Upper lobe of left lung (tissue), 6 donors: ENCODE measurements at regions not wholly inside any gene's neighbourhood (a gene's known extent, or its start where the extent isn't known, plus 50 kb on each side); places are given as distances from the start of the nearest gene placed in this dataset.
"Not testable (repeated sequence)": the region's sequence is repeated elsewhere in the genome, so short reads cannot be mapped to it uniquely, and the experiment has no call there.

Experiments
- ATAC-seq, 2 donors: fragments of 200-7000 bp; cut with Tn5 transposase; one replicate each; pipeline ENCODE4 v1.9.1; 2022; ENCODE audit warnings: mild to moderate bottlenecking in 2 of 2, moderate library complexity in 2 of 2; ENCODE audit not compliant: low FRiP score in 2 of 2
- DNase-seq, 2 donors: peaks; one replicate each; pipeline ENCODE4 v3.0.0-alpha.2; 2019 to 2020
- H3K27ac ChIP-seq, 4 donors: fragments of 200-600 bp; sonication (generic); one replicate each; pipeline ENCODE4 v1.5.1; 2016 to 2019
- H3K27me3 ChIP-seq, 4 donors: fragments of 200-600 bp; sonication (generic); one replicate each; pipeline ENCODE4 v1.5.1; 2017 to 2019
- H3K36me3 ChIP-seq, 4 donors: fragments of 200-600 bp; sonication (generic); one replicate each; pipeline ENCODE4 v1.5.1; 2016 to 2019
- H3K4me1 ChIP-seq, 4 donors: fragments of 200-600 bp; sonication (generic); one replicate each; pipeline ENCODE4 v1.5.1; 2018 to 2019
- H3K4me3 ChIP-seq, 4 donors: fragments of 200-600 bp; sonication (generic); one replicate each; pipeline ENCODE4 v1.5.1; 2017 to 2019; ENCODE audit warnings: mild to moderate bottlenecking in 2 of 4, moderate library complexity in 1 of 4
- H3K9me3 ChIP-seq, 4 donors: fragments of 200-600 bp; sonication (generic); one replicate each; pipeline ENCODE4 v1.5.1; 2018 to 2019
- EP300 ChIP-seq, 4 donors: sonication (generic); formaldehyde crosslinking; IDR thresholded peaks; one replicate each; pipeline ENCODE4 v1.5.1; 2017; ENCODE audit warnings: antibody characterized with exemption in 4 of 4, control low read depth in 2 of 4
- POLR2AphosphoS5 ChIP-seq, 2 donors: sonication (generic); formaldehyde crosslinking; IDR thresholded peaks; one replicate each; pipeline ENCODE4 v1.5.1; 2017; ENCODE audit warnings: antibody characterized with exemption in 2 of 2
- WGBS, 2 donors: methylation state at CpG; one replicate each; pipeline ENCODE4 v1.1.5; 2017 to 2018; 5-methylcytosine and 5-hydroxymethylcytosine counted together
- donor health status: DM: no; HTN: no; CAD: no; lungs with moderate emphysema.
- donor health status: DM: no; HTN: yes; CAD: no; lungs with severe emphysema.

DNA sequence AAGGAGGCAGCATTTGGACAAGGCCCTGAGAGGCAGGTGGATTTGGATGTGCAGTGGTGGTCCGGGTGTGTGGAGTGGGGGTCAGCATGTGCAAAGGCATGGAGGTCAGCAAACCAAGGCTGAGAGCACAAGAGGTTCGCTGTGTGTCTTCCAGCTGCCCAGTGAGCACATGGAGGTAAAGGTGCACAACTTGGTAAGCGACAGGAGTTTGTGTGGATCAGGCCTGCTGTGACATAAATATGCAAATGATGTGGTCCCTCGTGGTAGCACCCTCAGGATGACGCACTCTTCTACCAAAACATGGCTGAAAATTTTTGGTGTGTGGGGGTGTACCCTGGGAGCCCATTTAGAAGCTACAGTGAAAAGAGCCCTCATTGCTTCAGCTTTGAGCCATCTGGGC is 271.0 kb upstream of the PLGLB2 start:
- not testable (repeated sequence) for H3K4me1 ChIP-seq, H3K36me3 ChIP-seq, DNase-seq, ATAC-seq, H3K27me3 ChIP-seq, H3K4me3 ChIP-seq, H3K9me3 ChIP-seq
- H3K27ac ChIP-seq: peak overlapping the region in 1 of 4 donors; percentile 43
- 81 to 85% methylated on average over 5 of the region's 5 CpGs for WGBS, 2 donors

DNA sequence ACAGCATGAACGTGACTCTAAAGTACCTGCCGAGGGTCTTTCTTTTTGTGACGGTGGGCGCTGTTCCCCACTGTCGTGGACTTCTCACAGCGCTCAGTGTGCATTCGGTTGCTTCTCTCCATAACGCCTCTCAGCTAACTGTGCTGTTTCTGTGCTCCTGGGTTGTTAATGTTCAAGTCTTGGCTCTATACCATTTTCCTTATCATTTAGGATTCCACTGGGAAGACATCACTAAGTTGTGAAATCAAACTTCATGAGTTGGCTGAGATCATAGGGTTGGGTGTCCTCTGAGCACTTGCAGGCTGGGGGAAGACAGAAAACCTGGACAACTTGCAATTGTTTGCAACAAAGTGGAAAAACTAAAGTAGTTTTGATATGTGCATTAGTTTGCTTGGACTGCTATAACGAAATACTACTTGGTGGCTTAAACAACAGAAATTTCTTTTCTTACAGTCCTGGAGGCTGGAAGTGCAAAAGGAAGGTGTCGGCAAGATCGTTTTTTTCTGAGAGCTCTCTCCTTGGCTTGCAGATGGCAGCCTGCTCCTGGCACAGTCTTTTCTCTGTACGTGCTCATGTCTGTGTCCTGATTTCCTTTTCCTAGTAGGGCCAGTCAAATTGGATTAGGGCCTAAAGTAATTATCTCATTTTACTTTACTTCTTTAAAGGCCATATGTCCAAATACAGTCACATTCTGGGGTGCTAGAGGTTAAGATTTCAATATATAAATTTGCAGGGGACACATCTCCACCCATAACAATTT is 270.0 kb upstream of the PLGLB2 start:
- not testable (repeated sequence) for H3K27me3 ChIP-seq, H3K4me3 ChIP-seq, H3K27ac ChIP-seq, DNase-seq, H3K9me3 ChIP-seq, H3K4me1 ChIP-seq, H3K36me3 ChIP-seq
- ATAC-seq: peak; percentile 35 to 82
- WGBS, 2 donors: 71 to 78% methylated on average over 4 of the region's 12 CpGs

DNA sequence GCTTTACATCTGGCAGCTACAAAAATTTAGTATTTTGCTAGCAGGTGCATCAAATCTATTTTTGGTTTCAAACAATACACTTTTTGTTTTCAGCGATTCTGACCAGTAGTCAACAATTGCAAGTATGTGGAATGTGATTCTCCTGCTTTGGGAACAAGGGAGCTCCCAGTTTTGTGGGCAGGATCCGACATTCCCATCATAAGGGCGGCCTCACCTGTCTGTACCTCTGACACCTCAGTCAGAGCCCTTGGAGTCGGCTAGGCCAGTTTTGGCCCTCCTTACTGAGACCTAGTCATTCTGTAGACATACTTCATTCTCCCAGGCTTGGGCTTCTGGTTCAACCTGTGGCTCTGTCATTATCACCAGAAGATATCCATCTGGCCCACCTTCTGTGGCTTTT is 269.0 kb upstream of the PLGLB2 start:
- not testable (repeated sequence) for ATAC-seq, H3K27me3 ChIP-seq, H3K4me1 ChIP-seq, H3K9me3 ChIP-seq, DNase-seq, H3K27ac ChIP-seq, H3K36me3 ChIP-seq, H3K4me3 ChIP-seq
- WGBS, 2 donors: 80 to 92% methylated on average over 1 to 2 of the region's 4 CpGs

DNA sequence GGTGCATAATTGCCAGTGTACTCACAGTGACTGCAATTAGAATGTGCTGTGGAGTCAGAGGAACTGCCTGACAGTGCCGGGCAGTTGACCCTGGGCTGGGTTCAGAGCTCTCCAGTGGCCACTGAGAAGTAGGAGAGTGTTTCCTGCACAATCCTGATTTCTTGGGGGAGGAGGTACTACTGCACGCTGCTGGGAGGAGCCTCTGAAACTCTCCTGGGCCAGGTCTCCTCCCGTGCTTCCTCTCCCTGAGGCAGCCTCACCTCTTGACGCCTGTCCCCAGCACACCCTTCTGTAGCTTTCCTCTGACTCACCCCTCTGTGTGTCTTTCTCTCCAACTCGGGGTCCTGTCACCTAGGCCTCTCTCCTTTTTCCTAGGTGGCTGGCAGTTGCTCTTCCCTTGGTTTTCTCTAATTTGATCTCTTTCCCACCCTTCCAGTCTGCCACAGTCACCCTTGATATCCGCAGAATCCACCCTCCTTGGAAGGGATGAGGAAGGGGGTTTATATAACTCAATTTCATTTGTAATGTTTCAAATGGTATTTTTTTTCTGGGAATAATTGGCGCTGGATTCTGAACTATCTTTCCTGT is 264.7 kb upstream of the PLGLB2 start:
- peak; percentile 30 to 86 for ATAC-seq
- H3K27ac ChIP-seq, H3K4me1 ChIP-seq, H3K36me3 ChIP-seq, H3K9me3 ChIP-seq, H3K27me3 ChIP-seq, H3K4me3 ChIP-seq: not testable (repeated sequence)
- peak in 1 of 2 donors; percentile 77 for DNase-seq
- 58 to 68% methylated on average over 6 to 7 of the region's 7 CpGs for WGBS, 2 donors
- peak in 1 of 2 donors; percentile 20 for TF ChIP-seq POLR2AphosphoS5 (IDR thresholded peaks at IDR 0.05)
- TF ChIP-seq EP300 (IDR thresholded peaks at IDR 0.05): peak in 1 of 4 donors; percentile 17

DNA sequence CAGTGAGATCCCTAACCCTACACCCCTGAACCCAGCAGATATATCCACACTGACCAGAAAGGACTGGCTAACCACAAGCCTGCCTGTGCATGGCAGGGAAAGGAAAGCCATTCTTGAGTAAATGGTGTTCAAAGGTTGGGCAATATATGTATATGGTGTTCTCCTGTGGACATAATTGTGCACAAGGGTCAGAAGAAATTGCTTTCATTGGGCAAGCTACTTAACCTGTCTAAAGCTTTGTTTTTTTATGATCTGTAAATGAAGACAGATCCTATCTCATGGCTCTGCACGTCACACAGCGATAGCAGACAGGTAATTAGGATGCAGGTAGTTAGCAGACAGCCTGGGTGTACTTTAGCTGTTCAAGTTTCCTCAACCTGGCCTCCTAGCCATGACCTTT is 263.5 kb upstream of the PLGLB2 start:
- not testable (repeated sequence) for H3K9me3 ChIP-seq, DNase-seq, ATAC-seq, H3K27me3 ChIP-seq, H3K27ac ChIP-seq, H3K4me1 ChIP-seq, H3K36me3 ChIP-seq, H3K4me3 ChIP-seq
- 94 to 100% methylated on average over 2 of the region's 2 CpGs for WGBS, 2 donors

DNA sequence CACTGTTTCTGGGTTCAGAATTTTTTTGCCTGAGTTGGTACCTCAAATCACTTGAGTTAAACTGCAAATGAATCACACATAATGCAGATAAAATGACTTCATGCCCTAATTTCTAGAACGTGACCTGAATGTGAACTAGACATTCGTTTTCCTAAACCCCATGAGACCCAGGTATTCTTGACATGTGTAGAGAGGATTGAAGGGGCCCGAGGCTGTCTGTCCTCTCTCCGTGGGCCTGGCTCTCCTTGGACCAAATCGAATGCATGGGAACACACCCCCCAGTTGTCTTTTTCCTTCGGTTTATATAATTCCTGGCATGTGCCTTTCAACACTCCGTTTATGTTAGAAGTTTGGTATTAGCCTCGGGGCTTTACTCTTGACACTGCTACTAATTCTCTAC is 262.4 kb upstream of the PLGLB2 start:
- H3K9me3 ChIP-seq, H3K4me1 ChIP-seq, DNase-seq, H3K36me3 ChIP-seq, H3K27me3 ChIP-seq, ATAC-seq, H3K4me3 ChIP-seq: not testable (repeated sequence)
- peak overlapping the region in 2 of 4 donors; percentile 15 to 44 for H3K27ac ChIP-seq
- WGBS, 2 donors: 48 to 53% methylated on average over 6 to 7 of the region's 8 CpGs

DNA sequence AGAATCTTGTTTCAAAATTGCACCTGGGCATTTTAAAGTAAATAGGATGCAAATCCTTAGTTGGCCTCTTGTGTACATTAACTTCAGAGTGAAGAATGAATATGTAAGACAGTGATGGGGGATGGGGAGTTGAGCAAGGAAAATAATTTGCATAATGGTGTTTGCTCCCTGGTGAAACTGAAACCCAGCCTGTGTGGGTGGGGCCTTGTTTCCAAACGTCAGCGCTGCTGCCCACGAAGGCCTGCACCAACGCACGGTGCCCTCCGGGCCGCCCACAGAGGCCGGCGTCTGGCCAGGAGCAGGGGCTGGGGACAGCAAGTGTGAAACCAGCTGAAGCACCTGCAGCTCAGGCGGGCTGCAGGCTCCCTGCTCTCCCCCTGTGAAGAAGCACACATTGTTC is 262.0 kb upstream of the PLGLB2 start:
- WGBS, 2 donors: no CpG with 5 or more reads among the region's 10 CpGs
- H3K9me3 ChIP-seq, H3K36me3 ChIP-seq, H3K27me3 ChIP-seq, H3K4me3 ChIP-seq, H3K4me1 ChIP-seq, DNase-seq: not testable (repeated sequence)
- ATAC-seq: peak; percentile 83
- peak overlapping the region in 2 of 4 donors; percentile 63 to 67 for H3K27ac ChIP-seq

DNA sequence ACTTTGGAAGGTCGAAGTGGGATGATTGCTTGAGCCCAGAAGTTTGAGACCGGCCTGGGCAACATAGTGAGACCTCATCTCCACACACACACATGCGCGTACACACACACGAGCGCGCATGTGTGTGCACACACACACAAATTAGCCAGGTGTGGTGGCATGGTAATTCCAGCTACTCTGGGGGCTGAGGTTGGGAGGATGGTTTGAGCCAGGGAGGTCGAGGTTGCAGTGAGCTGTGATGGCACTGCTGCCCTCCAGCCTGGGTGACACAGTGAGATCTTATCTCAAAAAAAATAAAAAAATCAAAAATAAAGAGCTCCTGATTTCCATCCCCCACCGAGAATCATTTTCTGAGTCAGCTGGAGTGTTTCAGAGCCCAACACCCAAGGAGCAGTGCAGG is 261.5 kb upstream of the PLGLB2 start:
- peak overlapping the region in 2 of 4 donors; percentile 63 to 67 for H3K27ac ChIP-seq
- not testable (repeated sequence) for H3K9me3 ChIP-seq, H3K4me1 ChIP-seq, H3K36me3 ChIP-seq, DNase-seq, H3K4me3 ChIP-seq, H3K27me3 ChIP-seq, ATAC-seq
- WGBS, 2 donors: 85 to 95% methylated on average over 8 of the region's 9 CpGs

DNA sequence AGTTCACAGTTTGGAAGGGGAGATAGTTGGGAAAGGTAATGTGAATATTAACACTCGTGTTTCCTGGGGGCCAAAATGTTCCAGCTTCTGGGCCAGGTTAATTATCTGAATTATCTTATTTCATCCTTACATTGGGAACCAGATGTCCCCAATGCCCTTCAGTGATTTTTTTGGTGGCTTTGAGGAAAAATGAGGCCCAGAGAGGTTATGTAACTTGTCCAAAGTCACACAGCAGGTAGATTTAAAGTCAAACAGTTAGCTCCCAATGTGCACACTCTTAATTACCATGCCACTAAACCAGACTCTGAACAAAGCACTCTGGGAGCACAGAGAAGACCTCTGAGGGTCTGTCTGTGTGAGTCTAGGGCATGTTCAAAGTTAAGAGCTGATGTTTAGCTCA is 259.9 kb upstream of the PLGLB2 start:
- DNase-seq, ATAC-seq, H3K27me3 ChIP-seq, H3K4me1 ChIP-seq, H3K36me3 ChIP-seq, H3K4me3 ChIP-seq, H3K9me3 ChIP-seq, H3K27ac ChIP-seq: not testable (repeated sequence)
- WGBS, 2 donors: 100% methylated on average over 1 of the region's 1 CpG

DNA sequence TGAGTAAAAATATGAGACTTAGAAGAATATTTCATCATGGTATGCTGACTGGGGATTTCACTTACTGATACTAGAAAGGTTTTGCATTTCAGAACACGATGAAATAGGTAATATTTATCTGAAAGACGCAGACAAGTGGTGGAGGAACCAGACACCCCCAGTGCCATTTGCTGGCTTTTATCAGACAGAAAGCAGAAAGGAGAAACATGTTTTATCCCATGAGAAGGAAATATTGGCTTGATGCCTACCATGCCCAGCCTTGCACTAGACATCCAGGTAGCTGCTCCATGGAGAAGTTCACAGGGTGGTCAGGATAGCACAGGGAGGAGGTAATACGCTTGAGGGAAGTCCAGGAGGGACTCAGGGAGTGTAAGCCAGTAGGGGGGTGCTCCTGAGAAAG is 258.9 kb upstream of the PLGLB2 start:
- WGBS, 2 donors: 96% methylated on average over 3 of the region's 3 CpGs
- H3K27me3 ChIP-seq, H3K36me3 ChIP-seq, DNase-seq, H3K4me1 ChIP-seq, H3K9me3 ChIP-seq, ATAC-seq, H3K27ac ChIP-seq, H3K4me3 ChIP-seq: not testable (repeated sequence)

DNA sequence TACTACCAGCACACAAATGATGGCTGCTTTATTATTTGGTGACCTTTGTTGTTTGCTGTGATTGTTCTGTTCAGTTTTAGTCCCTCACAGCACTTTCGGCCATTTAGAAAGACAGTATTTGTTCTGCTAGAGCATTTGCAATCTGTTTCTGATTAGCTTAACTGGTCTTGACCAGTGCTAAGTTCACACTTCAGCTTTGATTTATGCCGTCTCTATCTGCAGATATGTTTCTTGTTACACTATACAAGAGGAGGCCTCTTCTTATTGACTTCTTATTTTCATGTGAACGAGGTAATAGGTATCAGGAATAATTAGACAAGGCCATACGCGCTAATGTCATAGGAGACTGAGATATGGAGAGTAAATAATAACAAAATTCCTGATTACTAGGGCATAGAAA is 253.0 kb upstream of the PLGLB2 start:
- DNase-seq, ATAC-seq, H3K27me3 ChIP-seq, H3K36me3 ChIP-seq, H3K4me3 ChIP-seq, H3K4me1 ChIP-seq, H3K9me3 ChIP-seq: not testable (repeated sequence)
- 91 to 96% methylated on average over 5 of the region's 5 CpGs for WGBS, 2 donors
- peak overlapping the region in 1 of 4 donors; percentile 40 for H3K27ac ChIP-seq

DNA sequence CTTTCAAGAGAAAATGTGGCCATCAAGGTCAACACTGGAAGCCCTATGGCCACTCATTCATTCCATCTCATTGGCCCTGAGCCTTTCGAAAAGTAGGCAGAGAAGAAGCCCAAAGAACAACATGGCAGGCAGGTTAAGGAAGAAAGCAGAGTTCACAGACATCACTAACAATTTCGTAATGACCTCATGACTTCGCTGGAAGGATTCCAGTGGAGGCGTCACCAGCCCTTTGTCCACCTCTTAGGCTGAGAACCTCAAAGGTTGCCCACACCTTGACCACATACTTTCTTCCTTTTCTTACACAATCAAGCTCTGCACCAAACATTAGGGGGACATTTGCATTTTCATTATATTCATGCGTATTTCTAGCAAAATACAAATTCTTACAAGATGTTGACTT is 252.4 kb upstream of the PLGLB2 start:
- ATAC-seq, H3K9me3 ChIP-seq, H3K4me3 ChIP-seq, H3K36me3 ChIP-seq, H3K4me1 ChIP-seq, H3K27me3 ChIP-seq, DNase-seq: not testable (repeated sequence)
- WGBS, 2 donors: 76 to 82% methylated on average over 4 to 5 of the region's 5 CpGs
- H3K27ac ChIP-seq: peak overlapping the region in 1 of 4 donors; percentile 40
